Ascending aorta (tissue), 2 donors: ENCODE measurements at regions not wholly inside any gene's neighbourhood (a gene's known extent, or its start where the extent isn't known, plus 50 kb on each side); places are given as distances from the start of the nearest gene placed in this dataset.

Experiments used
- DNase-seq, 2 donors: peaks; one replicate each; pipeline ENCODE4 v3.0.0-alpha.2; 2019; ENCODE audit warnings: low spot score in 2 of 2
- H3K27ac ChIP-seq, 2 donors: fragments of 200-600 bp; sonication (generic); one replicate each; pipeline ENCODE4 v1.5.1; 2016 to 2017; ENCODE audit warnings: mild to moderate bottlenecking in 1 of 2
- H3K27me3 ChIP-seq: fragments of 200-600 bp; sonication (generic); one replicate; pipeline ENCODE4 v1.5.1; 2017
- H3K36me3 ChIP-seq, 2 donors: fragments of 200-600 bp; sonication (generic); one replicate each; pipeline ENCODE4 v1.5.1; 2016
- H3K4me1 ChIP-seq, 2 donors: fragments of 200-600 bp; sonication (generic); one replicate each; pipeline ENCODE4 v1.5.1; 2016 to 2017; ENCODE audit warnings: mild to moderate bottlenecking in 1 of 2
- H3K4me3 ChIP-seq, 2 donors: fragments of 200-600 bp; sonication (generic); one replicate each; pipeline ENCODE4 v1.5.1; 2016 to 2017; ENCODE audit warnings: mild to moderate bottlenecking in 1 of 2
- H3K9me3 ChIP-seq, 2 donors: fragments of 200-600 bp; sonication (generic); one replicate each; pipeline ENCODE4 v1.5.1; 2016
- intact Hi-C: fragments of 100-400 bp; cut with DNase I; formaldehyde crosslinking; loops from one replicate; pipeline ENCODE4 v1.15.1; 2023
- TF ChIP-seq, protein P1 (sequence below), 3 experiments: fragments of 200-600 bp in 2 of 3; fragments of 450-650 bp in 1 of 3; sonication (generic) in 2 of 3; IDR thresholded peaks; one replicate each; pipeline ENCODE4 v1.5.1; 2016 to 2019; ENCODE audit warnings: antibody characterized with exemption in 3 of 3, mild to moderate bottlenecking in 1 of 3, moderate library complexity in 1 of 3

DNA sequence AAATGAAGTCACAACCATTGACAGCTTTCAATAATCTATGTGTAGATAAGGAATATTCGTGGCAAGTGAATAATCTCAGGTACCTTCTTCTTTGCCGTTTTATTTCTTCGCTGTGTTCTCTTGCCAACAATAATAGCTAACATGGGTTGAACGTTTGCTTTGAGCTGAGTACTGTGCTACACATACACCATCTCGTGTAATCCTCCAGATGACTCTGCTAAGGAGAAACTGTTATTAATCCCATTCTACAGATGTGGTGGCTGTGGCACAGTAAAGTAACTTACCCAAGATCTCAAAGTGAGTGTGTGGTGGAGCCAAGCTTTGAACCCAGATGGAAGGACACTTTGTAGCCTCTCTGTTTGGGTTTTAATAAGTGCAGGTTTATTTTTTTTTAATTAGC, 179.7 kb downstream of the C9orf152 start:
- Histone ChIP-seq H3K36me3 (no peaks in the 10 kb centered on the region), H3K4me3 (no peak overlapping the region), H3K27ac (peak overlapping the region in 1 of 2 donors; percentile 73), H3K9me3 (no peaks in the 10 kb centered on the region), H3K4me1 (peaks cover 6 to 51% of the 10 kb centered on the region in 2 donors), H3K27me3 (no peaks in the 10 kb centered on the region)
- TF ChIP-seq, protein P1, sequence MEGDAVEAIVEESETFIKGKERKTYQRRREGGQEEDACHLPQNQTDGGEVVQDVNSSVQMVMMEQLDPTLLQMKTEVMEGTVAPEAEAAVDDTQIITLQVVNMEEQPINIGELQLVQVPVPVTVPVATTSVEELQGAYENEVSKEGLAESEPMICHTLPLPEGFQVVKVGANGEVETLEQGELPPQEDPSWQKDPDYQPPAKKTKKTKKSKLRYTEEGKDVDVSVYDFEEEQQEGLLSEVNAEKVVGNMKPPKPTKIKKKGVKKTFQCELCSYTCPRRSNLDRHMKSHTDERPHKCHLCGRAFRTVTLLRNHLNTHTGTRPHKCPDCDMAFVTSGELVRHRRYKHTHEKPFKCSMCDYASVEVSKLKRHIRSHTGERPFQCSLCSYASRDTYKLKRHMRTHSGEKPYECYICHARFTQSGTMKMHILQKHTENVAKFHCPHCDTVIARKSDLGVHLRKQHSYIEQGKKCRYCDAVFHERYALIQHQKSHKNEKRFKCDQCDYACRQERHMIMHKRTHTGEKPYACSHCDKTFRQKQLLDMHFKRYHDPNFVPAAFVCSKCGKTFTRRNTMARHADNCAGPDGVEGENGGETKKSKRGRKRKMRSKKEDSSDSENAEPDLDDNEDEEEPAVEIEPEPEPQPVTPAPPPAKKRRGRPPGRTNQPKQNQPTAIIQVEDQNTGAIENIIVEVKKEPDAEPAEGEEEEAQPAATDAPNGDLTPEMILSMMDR (IDR thresholded peaks at IDR 0.05) = no peak
- intact Hi-C loops = loop anchor here (5.0 kb wide), 1 partner anchor 36 kb away; no protein-coding TSS in a partner anchor
- DNase-seq = no peak

DNA sequence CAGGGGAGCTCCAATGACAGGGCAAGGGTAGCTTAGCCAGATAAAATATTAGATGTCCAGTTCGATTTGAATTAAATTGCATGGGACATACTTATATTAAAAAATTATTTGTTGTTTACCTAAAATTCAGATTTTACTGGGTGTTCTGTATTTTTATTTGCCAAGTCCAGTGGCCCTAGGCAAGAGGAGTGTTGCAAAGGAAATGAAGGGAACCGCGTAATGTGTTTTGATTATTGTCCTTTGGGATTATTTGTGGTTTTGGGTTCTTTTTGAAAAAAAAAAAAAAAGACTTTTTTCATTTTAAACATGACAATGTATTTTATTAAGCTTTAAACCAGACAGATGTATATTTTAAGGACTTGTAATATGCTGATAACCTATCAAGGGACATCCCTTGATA, 179.3 kb downstream of the C9orf152 start:
- intact Hi-C loops = loop anchor here (5.0 kb wide), 1 partner anchor 36 kb away; no protein-coding TSS in a partner anchor
- Histone ChIP-seq H3K9me3 (no peaks in the 10 kb centered on the region), H3K27me3 (no peaks in the 10 kb centered on the region), H3K4me1 (peaks cover 6 to 54% of the 10 kb centered on the region in 2 donors), H3K4me3 (no peak overlapping the region), H3K27ac (peak overlapping the region in 1 of 2 donors; percentile 35), H3K36me3 (no peaks in the 10 kb centered on the region)
- DNase-seq = no peak
- TF ChIP-seq, protein P1 (IDR thresholded peaks at IDR 0.05) = no peak

DNA sequence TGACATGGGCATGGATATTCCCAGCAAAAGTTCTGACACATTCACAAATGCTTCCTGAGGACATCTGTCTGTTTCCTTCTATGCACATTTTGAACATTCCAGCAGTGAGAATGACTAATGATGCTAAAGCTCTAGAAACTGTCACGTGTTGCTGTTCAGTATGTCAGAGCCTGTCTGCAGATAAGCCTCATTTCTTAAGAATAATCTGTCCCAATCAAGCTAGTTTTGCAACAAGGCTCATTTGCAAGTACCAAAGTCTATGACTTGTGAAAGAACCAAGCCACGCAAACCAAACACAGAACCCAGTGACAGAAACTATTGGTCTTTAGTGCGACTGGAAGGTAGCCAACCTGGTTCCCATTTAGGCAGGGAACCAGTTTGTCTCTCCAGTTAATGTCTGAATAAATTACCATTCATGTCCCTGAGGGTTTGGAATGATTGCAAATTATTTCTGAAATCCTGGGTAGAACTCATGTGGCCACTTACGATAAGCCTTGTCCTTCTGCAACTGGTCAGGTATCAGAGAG, 178.5 kb downstream of the C9orf152 start:
- Histone ChIP-seq H3K9me3 (no peaks in the 10 kb centered on the region), H3K4me3 (no peak overlapping the region), H3K27ac (peak overlapping the region; percentile 48 to 50), H3K4me1 (peaks cover 6 to 57% of the 10 kb centered on the region in 2 donors), H3K27me3 (no peaks in the 10 kb centered on the region), H3K36me3 (no peaks in the 10 kb centered on the region)
- TF ChIP-seq, protein P1 (IDR thresholded peaks at IDR 0.05) = no peak
- intact Hi-C loops = loop anchor here (5.0 kb wide), 1 partner anchor 37 kb away; no protein-coding TSS in a partner anchor
- peak in 1 of 2 donors; percentile 70 for DNase-seq

DNA sequence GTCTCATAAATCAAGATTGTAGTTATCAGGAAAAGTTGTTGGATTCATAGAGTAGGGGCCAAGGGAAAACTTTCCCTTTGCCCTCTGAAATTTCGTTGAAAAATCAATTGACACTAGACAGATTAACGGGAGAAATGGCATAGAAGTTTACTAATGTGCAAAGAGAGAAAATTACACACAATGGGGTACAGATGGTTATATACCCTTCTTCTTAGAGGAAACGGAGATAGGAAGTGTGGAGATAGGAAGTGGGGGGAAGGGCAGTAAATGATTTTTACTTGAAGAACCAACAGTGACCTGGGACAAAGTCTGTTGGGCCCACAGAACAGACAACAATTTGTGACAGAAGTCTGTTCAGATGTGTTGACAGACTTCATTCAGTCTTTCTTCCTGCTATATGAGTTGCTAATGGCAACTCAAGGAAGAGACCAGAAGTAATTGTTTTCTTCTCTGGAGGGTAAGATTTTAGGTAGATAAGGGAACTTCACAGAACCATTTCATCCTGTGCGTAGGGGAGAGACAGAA, 177.9 kb downstream of the C9orf152 start:
- Histone ChIP-seq H3K36me3 (no peaks in the 10 kb centered on the region), H3K27me3 (no peaks in the 10 kb centered on the region), H3K27ac (peak overlapping the region; percentile 48 to 50), H3K4me3 (no peak overlapping the region), H3K4me1 (peaks cover 6 to 57% of the 10 kb centered on the region in 2 donors), H3K9me3 (no peaks in the 10 kb centered on the region)
- intact Hi-C loops = loop anchor here (5.0 kb wide), 1 partner anchor 38 kb away; no protein-coding TSS in a partner anchor
- TF ChIP-seq, protein P1 (IDR thresholded peaks at IDR 0.05) = no peak
- no peak for DNase-seq

DNA sequence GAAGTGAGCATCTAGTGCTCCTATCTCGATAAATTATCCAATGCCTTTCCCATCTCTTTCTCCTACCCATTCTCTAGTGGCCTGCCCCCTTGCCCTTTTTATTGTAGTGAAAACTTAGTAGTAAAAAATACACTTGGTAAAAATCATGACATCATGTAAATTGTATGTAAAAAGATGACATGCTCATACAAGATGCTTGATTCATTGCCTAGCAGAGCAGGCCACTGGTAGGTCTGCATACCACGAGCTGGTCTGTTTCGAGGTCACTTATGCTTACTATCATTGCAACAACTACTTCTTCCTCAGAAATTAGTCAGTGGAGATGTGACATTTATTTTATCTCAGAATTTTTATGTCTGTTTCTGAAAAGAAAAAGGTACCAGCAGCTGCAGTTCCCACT, 177.3 kb downstream of the C9orf152 start:
- H3K27ac ChIP-seq = peak overlapping the region; percentile 48 to 50
- no peaks in the 10 kb centered on the region for H3K36me3 ChIP-seq
- TF ChIP-seq, protein P1 (IDR thresholded peaks at IDR 0.05) = no peak
- no peaks in the 10 kb centered on the region for H3K9me3 ChIP-seq
- intact Hi-C loops = no loop called here
- H3K27me3 ChIP-seq = no peaks in the 10 kb centered on the region
- no peak for DNase-seq
- H3K4me1 ChIP-seq = peaks cover 6 to 57% of the 10 kb centered on the region in 2 donors
- H3K4me3 ChIP-seq = no peak overlapping the region
